ENCODE measurements at regions not wholly inside any gene's neighbourhood (a gene's known extent, or its start where the extent isn't known, plus 50 kb on each side); places are given as distances from the start of the nearest gene placed in this dataset.

DNA sequence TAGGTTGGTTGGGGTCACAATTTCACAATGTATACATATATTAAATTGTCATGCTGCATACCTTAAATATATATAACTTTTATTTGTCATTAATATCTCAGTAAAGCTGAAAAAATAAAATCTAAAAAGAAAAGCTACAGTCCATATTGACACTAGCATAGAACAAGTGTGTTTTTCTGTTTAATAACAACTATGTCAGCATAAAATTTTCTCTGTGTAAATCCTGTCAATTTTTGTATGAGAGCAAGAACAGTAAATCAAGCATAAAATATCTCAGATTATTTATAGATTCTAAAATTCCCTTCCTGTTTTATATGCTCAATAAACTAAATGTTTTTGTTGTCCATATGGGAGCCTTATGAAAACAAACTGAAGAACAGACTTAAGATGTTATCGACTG lies 739.2 kb downstream of the MRPL39 start:
- H4K20me1 ChIP-seq (ENCODE audit: insufficient read depth): no peaks in the 10 kb centered on the region
- no peaks in the 10 kb centered on the region for H3K27me3 ChIP-seq (ENCODE audit: insufficient read depth, low read depth, low read length)
- no peaks in the 10 kb centered on the region for H3K36me3 ChIP-seq (ENCODE audit: insufficient read depth, low read length)
- H3K9ac ChIP-seq (ENCODE audit: low read length): no peak overlapping the region
- H3K27ac ChIP-seq (ENCODE audit: low read length): no peak overlapping the region
- H3K4me3 ChIP-seq (ENCODE audit: low read length): no peak overlapping the region
- no peaks in the 10 kb centered on the region for H3K9me2 ChIP-seq (ENCODE audit: insufficient read depth, low read length)
- no peak for TF ChIP-seq TAF1 (IDR thresholded peaks at IDR 0.05; ENCODE audit: low read depth)
- no peak for TF ChIP-seq SMC3 (conservative IDR thresholded peaks at IDR 0.05; ENCODE audit: poor library complexity)
- no peak for TF ChIP-seq EP300 (conservative IDR thresholded peaks at IDR 0.05; ENCODE audit: poor library complexity, severe bottlenecking)
- TF ChIP-seq, protein P1, sequence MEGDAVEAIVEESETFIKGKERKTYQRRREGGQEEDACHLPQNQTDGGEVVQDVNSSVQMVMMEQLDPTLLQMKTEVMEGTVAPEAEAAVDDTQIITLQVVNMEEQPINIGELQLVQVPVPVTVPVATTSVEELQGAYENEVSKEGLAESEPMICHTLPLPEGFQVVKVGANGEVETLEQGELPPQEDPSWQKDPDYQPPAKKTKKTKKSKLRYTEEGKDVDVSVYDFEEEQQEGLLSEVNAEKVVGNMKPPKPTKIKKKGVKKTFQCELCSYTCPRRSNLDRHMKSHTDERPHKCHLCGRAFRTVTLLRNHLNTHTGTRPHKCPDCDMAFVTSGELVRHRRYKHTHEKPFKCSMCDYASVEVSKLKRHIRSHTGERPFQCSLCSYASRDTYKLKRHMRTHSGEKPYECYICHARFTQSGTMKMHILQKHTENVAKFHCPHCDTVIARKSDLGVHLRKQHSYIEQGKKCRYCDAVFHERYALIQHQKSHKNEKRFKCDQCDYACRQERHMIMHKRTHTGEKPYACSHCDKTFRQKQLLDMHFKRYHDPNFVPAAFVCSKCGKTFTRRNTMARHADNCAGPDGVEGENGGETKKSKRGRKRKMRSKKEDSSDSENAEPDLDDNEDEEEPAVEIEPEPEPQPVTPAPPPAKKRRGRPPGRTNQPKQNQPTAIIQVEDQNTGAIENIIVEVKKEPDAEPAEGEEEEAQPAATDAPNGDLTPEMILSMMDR (IDR thresholded peaks at IDR 0.05; ENCODE audit: poor library complexity, severe bottlenecking): no peak
- no peak for TF ChIP-seq POLR2AphosphoS5 (IDR thresholded peaks at IDR 0.05)
- TF ChIP-seq, protein P2, sequence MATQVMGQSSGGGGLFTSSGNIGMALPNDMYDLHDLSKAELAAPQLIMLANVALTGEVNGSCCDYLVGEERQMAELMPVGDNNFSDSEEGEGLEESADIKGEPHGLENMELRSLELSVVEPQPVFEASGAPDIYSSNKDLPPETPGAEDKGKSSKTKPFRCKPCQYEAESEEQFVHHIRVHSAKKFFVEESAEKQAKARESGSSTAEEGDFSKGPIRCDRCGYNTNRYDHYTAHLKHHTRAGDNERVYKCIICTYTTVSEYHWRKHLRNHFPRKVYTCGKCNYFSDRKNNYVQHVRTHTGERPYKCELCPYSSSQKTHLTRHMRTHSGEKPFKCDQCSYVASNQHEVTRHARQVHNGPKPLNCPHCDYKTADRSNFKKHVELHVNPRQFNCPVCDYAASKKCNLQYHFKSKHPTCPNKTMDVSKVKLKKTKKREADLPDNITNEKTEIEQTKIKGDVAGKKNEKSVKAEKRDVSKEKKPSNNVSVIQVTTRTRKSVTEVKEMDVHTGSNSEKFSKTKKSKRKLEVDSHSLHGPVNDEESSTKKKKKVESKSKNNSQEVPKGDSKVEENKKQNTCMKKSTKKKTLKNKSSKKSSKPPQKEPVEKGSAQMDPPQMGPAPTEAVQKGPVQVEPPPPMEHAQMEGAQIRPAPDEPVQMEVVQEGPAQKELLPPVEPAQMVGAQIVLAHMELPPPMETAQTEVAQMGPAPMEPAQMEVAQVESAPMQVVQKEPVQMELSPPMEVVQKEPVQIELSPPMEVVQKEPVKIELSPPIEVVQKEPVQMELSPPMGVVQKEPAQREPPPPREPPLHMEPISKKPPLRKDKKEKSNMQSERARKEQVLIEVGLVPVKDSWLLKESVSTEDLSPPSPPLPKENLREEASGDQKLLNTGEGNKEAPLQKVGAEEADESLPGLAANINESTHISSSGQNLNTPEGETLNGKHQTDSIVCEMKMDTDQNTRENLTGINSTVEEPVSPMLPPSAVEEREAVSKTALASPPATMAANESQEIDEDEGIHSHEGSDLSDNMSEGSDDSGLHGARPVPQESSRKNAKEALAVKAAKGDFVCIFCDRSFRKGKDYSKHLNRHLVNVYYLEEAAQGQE (IDR thresholded peaks at IDR 0.05; ENCODE audit: borderline replicate concordance): no peak
- TF ChIP-seq EZH2 (IDR thresholded peaks at IDR 0.05; ENCODE audit: borderline replicate concordance, insufficient read depth, low read length, poor library complexity, severe bottlenecking): no peak
- no peak for TF ChIP-seq RAD21 (conservative IDR thresholded peaks at IDR 0.05)
- TF ChIP-seq MXI1 (conservative IDR thresholded peaks at IDR 0.05; ENCODE audit: poor library complexity, severe bottlenecking): no peak
- no peak overlapping the region for H2AFZ ChIP-seq (ENCODE audit: low read depth, low read length)
- no peaks in the 10 kb centered on the region for H3K79me2 ChIP-seq (replicated peaks; ENCODE audit: insufficient read depth, low read length)
- no peaks in the 10 kb centered on the region for H3F3A ChIP-seq (ENCODE audit: insufficient read depth, low read length, poor library complexity, severe bottlenecking)
- H3K4me2 ChIP-seq (ENCODE audit: low read length): no peak overlapping the region
- no peaks in the 10 kb centered on the region for H3K9me3 ChIP-seq (ENCODE audit: low read length)

DNA sequence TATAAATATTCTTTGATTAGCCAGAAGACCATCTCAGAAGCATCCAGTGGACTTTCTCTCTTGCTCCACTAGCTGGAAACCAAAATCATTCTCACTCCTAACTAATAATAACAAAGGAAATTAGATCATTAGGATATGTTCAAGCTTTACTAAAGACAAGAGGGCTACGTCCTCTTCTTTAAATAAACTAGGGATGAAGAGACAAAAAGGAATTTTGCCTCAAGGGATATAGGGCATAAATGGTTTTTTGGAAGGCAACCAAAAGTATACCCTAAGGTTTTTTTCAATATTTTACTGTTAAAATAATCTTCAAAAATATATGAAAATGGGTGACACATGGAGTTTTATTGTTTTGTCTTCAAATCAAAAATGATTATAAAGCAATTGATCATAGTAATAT lies 745.8 kb downstream of the MRPL39 start:
- Histone ChIP-seq H3K79me2 (replicated peaks; ENCODE audit: insufficient read depth, low read length) (no peaks in the 10 kb centered on the region), H3K9me2 (ENCODE audit: insufficient read depth, low read length) (no peaks in the 10 kb centered on the region), H3K4me2 (ENCODE audit: low read length) (no peak overlapping the region), H3F3A (ENCODE audit: insufficient read depth, low read length, poor library complexity, severe bottlenecking) (no peaks in the 10 kb centered on the region), H3K27me3 (ENCODE audit: insufficient read depth, low read depth, low read length) (no peaks in the 10 kb centered on the region), H3K36me3 (ENCODE audit: insufficient read depth, low read length) (no peaks in the 10 kb centered on the region), H3K9me3 (ENCODE audit: low read length) (no peaks in the 10 kb centered on the region), H3K9ac (ENCODE audit: low read length) (no peak overlapping the region), H4K20me1 (ENCODE audit: insufficient read depth) (no peaks in the 10 kb centered on the region), H3K4me3 (ENCODE audit: low read length) (no peak overlapping the region), H2AFZ (ENCODE audit: low read depth, low read length) (no peak overlapping the region), H3K27ac (ENCODE audit: low read length) (no peak overlapping the region)
- TF ChIP-seq, protein P2 (IDR thresholded peaks at IDR 0.05; ENCODE audit: borderline replicate concordance): no peak
- no peak for TF ChIP-seq EZH2 (IDR thresholded peaks at IDR 0.05; ENCODE audit: borderline replicate concordance, insufficient read depth, low read length, poor library complexity, severe bottlenecking)
- TF ChIP-seq EP300 (conservative IDR thresholded peaks at IDR 0.05; ENCODE audit: poor library complexity, severe bottlenecking): no peak
- TF ChIP-seq, protein P1 (IDR thresholded peaks at IDR 0.05; ENCODE audit: poor library complexity, severe bottlenecking): no peak
- no peak for TF ChIP-seq RAD21 (conservative IDR thresholded peaks at IDR 0.05)
- no peak for TF ChIP-seq SMC3 (conservative IDR thresholded peaks at IDR 0.05; ENCODE audit: poor library complexity)
- TF ChIP-seq POLR2AphosphoS5 (IDR thresholded peaks at IDR 0.05): no peak
- TF ChIP-seq TAF1 (IDR thresholded peaks at IDR 0.05; ENCODE audit: low read depth): no peak
- TF ChIP-seq MXI1 (conservative IDR thresholded peaks at IDR 0.05; ENCODE audit: poor library complexity, severe bottlenecking): no peak

All from neural cell (in vitro differentiated cells).